Endothelial cell of umbilical vein (primary cell): ENCODE measurements at regions not wholly inside any gene's neighbourhood (a gene's known extent, or its start where the extent isn't known, plus 50 kb on each side); places are given as distances from the start of the nearest gene placed in this dataset.

Experiments used
- CTCF ChIP-seq, 2 donors: IDR thresholded peaks; 1 replicate in 1 of 2; 2 replicates in 1 of 2; pipeline ENCODE4 v1.5.1; 2011; ENCODE audit warnings: low read length in 2 of 2, mild to moderate bottlenecking in 2 of 2, moderate library complexity in 2 of 2, control low read depth in 1 of 2, inconsistent platforms in 1 of 2, low read depth in 1 of 2; ENCODE audit not compliant: insufficient read depth in 1 of 2; ENCODE audit errors: extremely low read depth in 1 of 2
- GATA2 ChIP-seq: IDR thresholded peaks from 2 replicates; pipeline ENCODE4 v1.7.0; 2011; ENCODE audit warnings: low read depth, mild to moderate bottlenecking, moderate library complexity, mixed read lengths, low read length; ENCODE audit not compliant: insufficient read length, insufficient read depth
- TF ChIP-seq, protein P1 (sequence below): IDR thresholded peaks from 2 replicates; pipeline ENCODE4 v1.6.1; 2011; ENCODE audit not compliant: insufficient read depth, insufficient read length

DNA sequence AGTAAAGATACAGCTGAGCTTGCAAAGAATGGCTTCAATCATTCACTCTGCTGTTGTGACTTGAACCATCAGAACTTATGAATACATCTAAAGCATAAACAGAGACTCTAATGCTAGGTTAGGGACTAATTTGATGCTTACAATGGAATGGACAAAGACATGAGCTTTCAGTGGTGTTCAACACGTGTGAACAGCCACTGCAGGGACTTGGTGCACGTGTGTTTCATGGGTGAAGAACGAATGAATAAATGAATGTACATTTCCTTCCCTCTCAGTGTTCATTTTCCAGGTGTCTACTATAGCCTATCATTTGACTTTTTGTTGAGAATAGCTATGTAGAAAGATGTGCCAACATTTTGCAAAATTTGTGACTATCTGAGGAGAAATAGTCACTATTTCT is 98.3 kb downstream of the VIP start:
- TF ChIP-seq, protein P1, sequence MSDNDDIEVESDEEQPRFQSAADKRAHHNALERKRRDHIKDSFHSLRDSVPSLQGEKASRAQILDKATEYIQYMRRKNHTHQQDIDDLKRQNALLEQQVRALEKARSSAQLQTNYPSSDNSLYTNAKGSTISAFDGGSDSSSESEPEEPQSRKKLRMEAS: no peak
- TF ChIP-seq GATA2: no peak
- TF ChIP-seq CTCF (IDR thresholded peaks at IDR 0.05; ENCODE audit: extremely low read depth in 1 of 2, insufficient read depth in 1 of 2, low read depth in 1 of 2, low read length in 2 of 2): no peak
